GM18517 (cell line): ENCODE measurements at regions not wholly inside any gene's neighbourhood (a gene's known extent, or its start where the extent isn't known, plus 50 kb on each side); places are given as distances from the start of the nearest gene placed in this dataset.
A peak's percentile ranks its signal among the peaks of the same experiment; 100 is the strongest.
"Not testable (repeated sequence)": the region's sequence is repeated elsewhere in the genome, so short reads cannot be mapped to it uniquely, and the experiment has no call there.

Source experiments
- ATAC-seq: cut with Tn5 transposase; IDR thresholded peaks from one replicate; pipeline ENCODE4 v1.9.1; 2021; ENCODE audit warnings: mild to moderate bottlenecking, moderate library complexity; ENCODE audit not compliant: unreplicated experiment

GRCh38 chr6:72457738-72458137, 164.1 kb upstream of the KCNQ5 start:
- no peak for ATAC-seq

- ATAC-seq: no peak
Measured at GRCh38 chr6:72458521-72458920, 163.3 kb upstream of the KCNQ5 start.

GRCh38 chr6:72461144-72461543, 160.7 kb upstream of the KCNQ5 start:
- no peak for ATAC-seq

- ATAC-seq: no peak
Measured at GRCh38 chr6:72464246-72464645, 157.6 kb upstream of the KCNQ5 start.

GRCh38 chr6:72464791-72465691, 156.8 kb upstream of the KCNQ5 start:
- ATAC-seq: no peak

- ATAC-seq: no peak
Measured at GRCh38 chr6:72466471-72466870, 155.4 kb upstream of the KCNQ5 start.

GRCh38 chr6:72466971-72467566, 154.8 kb upstream of the KCNQ5 start:
- ATAC-seq: no peak

GRCh38 chr6:72469406-72469983, 152.4 kb upstream of the KCNQ5 start:
- ATAC-seq: not testable (repeated sequence)

GRCh38 chr6:72476051-72476450, 145.8 kb upstream of the KCNQ5 start:
- ATAC-seq: no peak

GRCh38 chr6:72476646-72477045, 145.2 kb upstream of the KCNQ5 start:
- ATAC-seq: no peak

GRCh38 chr6:72495441-72495840, 126.4 kb upstream of the KCNQ5 start:
- no peak for ATAC-seq

GRCh38 chr6:72497186-72497585, 124.7 kb upstream of the KCNQ5 start:
- no peak for ATAC-seq

GRCh38 chr6:72500669-72501068, 121.2 kb upstream of the KCNQ5 start:
- no peak for ATAC-seq

- no peak for ATAC-seq
Measured at GRCh38 chr6:72504406-72504805, 117.5 kb upstream of the KCNQ5 start.

- ATAC-seq: no peak
Measured at GRCh38 chr6:72505446-72505845, 116.4 kb upstream of the KCNQ5 start.

GRCh38 chr6:72519871-72520270, 102.0 kb upstream of the KCNQ5 start:
- ATAC-seq: no peak

- ATAC-seq: no peak
Measured at GRCh38 chr6:72521684-72522083, 100.2 kb upstream of the KCNQ5 start.

GRCh38 chr6:72522735-72523141, 99.1 kb upstream of the KCNQ5 start:
- ATAC-seq: peak; percentile 63

- ATAC-seq: no peak
Measured at GRCh38 chr6:72524011-72524645, 97.7 kb upstream of the KCNQ5 start.

GRCh38 chr6:72525821-72526510, 95.9 kb upstream of the KCNQ5 start:
- no peak for ATAC-seq

GRCh38 chr6:72530152-72530551, 91.7 kb upstream of the KCNQ5 start:
- no peak for ATAC-seq
